CD8-positive, alpha-beta memory T cell (primary cell): ENCODE measurements at regions not wholly inside any gene's neighbourhood (a gene's known extent, or its start where the extent isn't known, plus 50 kb on each side); places are given as distances from the start of the nearest gene placed in this dataset.

Experiments
- CTCF ChIA-PET: fragments of 350-600 bp; sonication (Branson Sonifier 250); formaldehyde crosslinking; loops from one replicate; lab custom pipeline; 2021; ENCODE audit warnings: antibody characterized with exemption; lab: Charles Lee
- POLR2A ChIA-PET: fragments of 350-600 bp; sonication (Branson Sonifier 250); formaldehyde crosslinking; loops from one replicate; lab custom pipeline; 2021; ENCODE audit warnings: antibody characterized with exemption; lab: Charles Lee
- DNase-seq, 5 donors: peaks; one replicate each; pipeline versions ENCODE4 v3.0.0 to v3.0.0-alpha.2; 2020 to 2022; ENCODE audit warnings: mixed read lengths in 1 of 5
- H3K27ac ChIP-seq: one replicate; pipeline ENCODE4 v1.7.0; 2013; ENCODE audit warnings: low read depth, mild to moderate bottlenecking, low read length, moderate library complexity
- H3K27me3 ChIP-seq: 2 replicates; pipeline ENCODE4 v1.7.0; 2013; ENCODE audit warnings: low read length, mild to moderate bottlenecking; ENCODE audit not compliant: insufficient read depth, poor library complexity, severe bottlenecking
- H3K36me3 ChIP-seq: 2 replicates; pipeline ENCODE4 v1.7.0; 2013; ENCODE audit warnings: mild to moderate bottlenecking, low read length, moderate library complexity; ENCODE audit not compliant: insufficient read depth
- H3K4me1 ChIP-seq: 2 replicates; pipeline ENCODE4 v1.7.0; 2013; ENCODE audit warnings: mild to moderate bottlenecking, low read length, moderate library complexity; ENCODE audit not compliant: insufficient read depth
- H3K4me3 ChIP-seq: 2 replicates; pipeline ENCODE4 v1.7.0; 2013; ENCODE audit warnings: mild to moderate bottlenecking, low read length
- H3K9me3 ChIP-seq: 2 replicates; pipeline ENCODE4 v1.7.0; 2013; ENCODE audit warnings: mild to moderate bottlenecking, low read length
- H3K27ac Mint-ChIP-seq, 8 donors: one replicate each; pipeline ENCODE4 v1.8.0; 2020 to 2021; ENCODE audit warnings: mixed read lengths in 8 of 8, mild to moderate bottlenecking in 6 of 8, inconsistent platforms in 3 of 8, moderate library complexity in 3 of 8
- H3K27me3 Mint-ChIP-seq, 2 donors: one replicate each; pipeline ENCODE4 v1.8.0; 2020 to 2021; ENCODE audit warnings: mixed read lengths in 2 of 2, mild to moderate bottlenecking in 1 of 2, moderate library complexity in 1 of 2
- H3K36me3 Mint-ChIP-seq, 3 donors: one replicate each; pipeline ENCODE4 v1.8.0; 2020 to 2021; ENCODE audit warnings: mixed read lengths in 3 of 3, inconsistent platforms in 1 of 3, mild to moderate bottlenecking in 1 of 3
- H3K4me1 Mint-ChIP-seq, 3 donors: one replicate each; pipeline ENCODE4 v1.8.0; 2020 to 2021; ENCODE audit warnings: mixed read lengths in 3 of 3, inconsistent platforms in 1 of 3, mild to moderate bottlenecking in 1 of 3
- H3K4me3 Mint-ChIP-seq, 7 donors: one replicate each; pipeline ENCODE4 v1.8.0; 2020 to 2021; ENCODE audit warnings: mixed read lengths in 7 of 7, mild to moderate bottlenecking in 6 of 7, moderate library complexity in 4 of 7, inconsistent platforms in 2 of 7
- H3K9me3 Mint-ChIP-seq, 5 donors: one replicate each; pipeline ENCODE4 v1.8.0; 2020 to 2022; ENCODE audit warnings: mixed read lengths in 5 of 5, mild to moderate bottlenecking in 3 of 5, moderate library complexity in 2 of 5, inconsistent platforms in 1 of 5

DNA sequence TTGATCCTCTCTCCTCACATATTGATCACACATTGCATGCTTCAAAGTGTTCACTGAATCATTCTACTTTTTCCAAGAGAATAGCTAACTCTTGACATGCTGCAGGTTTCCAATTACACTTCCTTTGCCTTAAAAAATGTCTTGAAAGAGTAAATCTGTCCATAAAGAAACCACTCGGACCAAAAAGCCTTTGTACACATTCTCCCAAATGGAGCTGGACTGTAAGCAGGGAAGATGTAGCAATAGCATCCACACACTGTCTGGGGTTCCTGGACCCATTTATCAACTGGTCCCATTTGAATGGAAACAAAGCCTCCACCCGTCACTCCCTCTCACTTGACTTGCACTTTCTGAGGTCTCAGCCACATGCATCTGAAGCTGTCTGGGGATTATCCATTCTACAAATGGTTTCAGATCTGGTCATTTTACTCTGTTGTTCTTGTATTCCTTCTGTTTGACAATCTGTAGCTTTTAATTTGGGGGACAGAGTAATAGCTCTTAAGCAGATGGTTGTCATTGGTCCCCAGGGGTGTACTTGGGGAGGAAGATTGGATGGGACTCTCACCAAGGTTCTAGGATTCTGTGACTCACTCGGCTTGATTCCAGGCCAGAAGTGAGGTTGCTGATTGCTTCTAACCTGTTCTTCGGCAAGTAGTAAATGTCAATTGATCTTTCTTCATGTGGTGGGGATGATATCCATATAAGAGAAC is 203.5 kb downstream of the HIBADH start:
- H3K9me3 Mint-ChIP-seq, result no peaks in the 10 kb centered on the region
- POLR2A ChIA-PET, result no interaction called here
- Histone ChIP-seq H3K9me3 (no peaks in the 10 kb centered on the region), H3K4me3 (no peak overlapping the region), H3K4me1 (no peaks in the 10 kb centered on the region), H3K27ac (no peak overlapping the region), H3K36me3 (no peaks in the 10 kb centered on the region), H3K27me3 (peaks cover 4% of the 10 kb centered on the region)
- H3K27me3 Mint-ChIP-seq, result peaks cover 5 to 27% of the 10 kb centered on the region in 2 donors
- no peak overlapping the region for H3K4me3 Mint-ChIP-seq
- no peak overlapping the region for H3K27ac Mint-ChIP-seq
- H3K4me1 Mint-ChIP-seq, result no peaks in the 10 kb centered on the region
- DNase-seq, result no peak
- H3K36me3 Mint-ChIP-seq, result no peaks in the 10 kb centered on the region
- CTCF ChIA-PET, result no interaction called here

DNA sequence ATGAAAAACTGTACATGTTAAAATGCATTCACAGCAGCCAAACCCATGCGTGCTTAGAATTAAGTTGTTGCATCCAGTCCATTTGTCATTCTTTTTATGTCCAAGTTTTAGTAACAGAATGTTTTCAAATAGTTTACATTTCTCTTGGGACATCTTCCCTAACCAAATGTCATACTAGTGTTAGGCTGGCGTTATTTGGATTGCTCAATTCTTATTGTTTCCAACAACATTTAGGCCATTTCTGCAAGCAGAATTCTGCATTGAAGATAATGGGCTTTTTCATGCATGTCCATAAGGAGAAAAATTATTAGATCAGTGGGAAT is 203.0 kb downstream of the HIBADH start:
- Mint-ChIP-seq H3K27me3 (peaks cover 4 to 29% of the 10 kb centered on the region in 2 donors), H3K27ac (no peak overlapping the region), H3K9me3 (no peaks in the 10 kb centered on the region), H3K36me3 (no peaks in the 10 kb centered on the region), H3K4me3 (no peak overlapping the region), H3K4me1 (no peaks in the 10 kb centered on the region)
- DNase-seq, result no peak
- Histone ChIP-seq H3K36me3 (no peaks in the 10 kb centered on the region), H3K9me3 (no peaks in the 10 kb centered on the region), H3K27me3 (peaks cover 4% of the 10 kb centered on the region), H3K4me1 (no peaks in the 10 kb centered on the region), H3K27ac (no peak overlapping the region), H3K4me3 (no peak overlapping the region)
- ChIA-PET CTCF (no interaction called here), POLR2A (no interaction called here)

DNA sequence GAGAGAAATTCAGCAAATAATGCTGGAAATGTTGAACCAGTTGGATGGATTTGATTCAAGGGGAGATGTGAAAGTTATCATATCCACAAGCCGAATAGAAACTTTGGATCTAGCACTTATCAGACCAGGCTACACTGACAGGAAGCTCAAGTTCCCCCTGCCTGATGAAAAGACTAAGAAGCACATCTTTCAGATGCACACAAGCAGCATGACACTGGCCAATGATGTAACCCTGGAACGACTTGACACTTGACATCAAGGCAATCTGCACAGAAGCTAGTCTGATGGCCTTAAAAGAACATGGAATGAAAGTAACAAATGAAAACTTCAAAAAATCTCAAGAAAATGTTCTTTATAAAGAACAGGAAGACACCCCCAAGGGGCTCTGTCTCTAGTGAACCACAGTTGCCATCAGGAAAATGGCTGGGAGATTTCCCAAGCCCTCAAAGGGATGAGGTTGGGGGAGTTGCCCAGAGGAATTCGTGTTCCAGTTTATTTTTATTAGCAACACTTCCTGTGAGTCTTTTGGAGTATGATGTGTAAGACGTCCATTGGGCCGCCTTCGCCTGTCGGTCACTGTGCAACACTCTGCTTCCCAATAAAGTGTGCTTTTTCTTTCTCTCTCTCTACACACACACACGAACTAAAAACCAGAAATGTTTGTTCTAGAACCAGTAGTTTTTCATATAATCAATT is 200.0 kb downstream of the HIBADH start:
- Mint-ChIP-seq H3K27me3 (peaks cover 20 to 43% of the 10 kb centered on the region in 2 donors), H3K4me3 (no peak overlapping the region), H3K36me3 (no peaks in the 10 kb centered on the region), H3K27ac (no peak overlapping the region), H3K9me3 (no peaks in the 10 kb centered on the region), H3K4me1 (no peaks in the 10 kb centered on the region)
- no peaks in the 10 kb centered on the region for H3K4me1 ChIP-seq
- POLR2A ChIA-PET, result no interaction called here
- H3K4me3 ChIP-seq, result no peak overlapping the region
- H3K27me3 ChIP-seq, result peaks cover 4% of the 10 kb centered on the region
- CTCF ChIA-PET, result no interaction called here
- H3K9me3 ChIP-seq, result no peaks in the 10 kb centered on the region
- no peaks in the 10 kb centered on the region for H3K36me3 ChIP-seq
- DNase-seq, result no peak
- no peak overlapping the region for H3K27ac ChIP-seq

- Mint-ChIP-seq H3K36me3 (no peaks in the 10 kb centered on the region), H3K9me3 (no peaks in the 10 kb centered on the region), H3K27me3 (peaks cover 20 to 45% of the 10 kb centered on the region in 2 donors), H3K4me3 (no peak overlapping the region), H3K4me1 (no peaks in the 10 kb centered on the region), H3K27ac (no peak overlapping the region)
- no peak overlapping the region for H3K4me3 ChIP-seq
- no peak for DNase-seq
- no peaks in the 10 kb centered on the region for H3K4me1 ChIP-seq
- ChIA-PET POLR2A (no interaction called here), CTCF (no interaction called here)
- H3K27ac ChIP-seq, result no peak overlapping the region
- no peaks in the 10 kb centered on the region for H3K9me3 ChIP-seq
- no peaks in the 10 kb centered on the region for H3K27me3 ChIP-seq
- no peaks in the 10 kb centered on the region for H3K36me3 ChIP-seq
Observed at GRCh38 chr7:27464970-27465369, 197.7 kb downstream of the HIBADH start.

DNA sequence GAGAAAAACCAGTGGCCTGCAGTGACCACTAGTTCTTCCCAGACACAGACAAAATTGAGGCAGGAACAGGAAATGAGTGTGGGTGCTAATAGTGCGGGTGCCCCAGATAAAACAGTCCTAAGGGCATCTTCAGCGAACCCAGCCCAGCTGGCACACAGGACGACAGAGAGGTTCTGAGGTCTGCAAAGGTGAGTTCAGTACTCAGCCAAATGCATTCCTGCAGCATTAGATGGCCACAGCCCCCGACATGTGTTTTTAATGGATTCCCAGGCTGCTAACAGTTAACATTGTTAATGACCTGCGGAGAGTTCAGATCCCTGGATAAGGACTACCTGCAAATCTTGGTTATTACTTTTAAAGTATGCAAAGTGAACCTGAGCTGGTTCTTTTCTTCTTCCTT is 196.0 kb downstream of the HIBADH start:
- no peak overlapping the region for H3K27ac ChIP-seq
- POLR2A ChIA-PET, result no interaction called here
- no peaks in the 10 kb centered on the region for H3K9me3 ChIP-seq
- DNase-seq, result no peak
- Mint-ChIP-seq H3K36me3 (no peaks in the 10 kb centered on the region), H3K4me3 (no peak overlapping the region), H3K4me1 (no peaks in the 10 kb centered on the region), H3K27ac (no peak overlapping the region), H3K27me3 (peaks cover 19 to 54% of the 10 kb centered on the region in 2 donors), H3K9me3 (no peaks in the 10 kb centered on the region)
- H3K4me3 ChIP-seq, result no peak overlapping the region
- no peaks in the 10 kb centered on the region for H3K36me3 ChIP-seq
- no peaks in the 10 kb centered on the region for H3K4me1 ChIP-seq
- no peaks in the 10 kb centered on the region for H3K27me3 ChIP-seq
- CTCF ChIA-PET, result no interaction called here

- no peaks in the 10 kb centered on the region for H3K4me1 ChIP-seq
- H3K9me3 ChIP-seq, result no peaks in the 10 kb centered on the region
- ChIA-PET POLR2A (no interaction called here), CTCF (no interaction called here)
- H3K27ac Mint-ChIP-seq, result no peak overlapping the region
- no peaks in the 10 kb centered on the region for H3K27me3 ChIP-seq
- no peak for DNase-seq
- H3K36me3 ChIP-seq, result no peaks in the 10 kb centered on the region
- H3K4me3 ChIP-seq, result no peak overlapping the region
- no peak overlapping the region for H3K27ac ChIP-seq
- H3K4me1 Mint-ChIP-seq, result no peaks in the 10 kb centered on the region
- H3K36me3 Mint-ChIP-seq, result no peaks in the 10 kb centered on the region
- H3K9me3 Mint-ChIP-seq, result no peaks in the 10 kb centered on the region
- no peak overlapping the region for H3K4me3 Mint-ChIP-seq
- H3K27me3 Mint-ChIP-seq, result peaks cover 11 to 26% of the 10 kb centered on the region in 2 donors
Observed at GRCh38 chr7:27472043-27472442, 190.6 kb downstream of the HIBADH start.
